ENCODE measurements at regions not wholly inside any gene's neighbourhood (a gene's known extent, or its start where the extent isn't known, plus 50 kb on each side); places are given as distances from the start of the nearest gene placed in this dataset.
"Not testable (repeated sequence)": the region's sequence is repeated elsewhere in the genome, so short reads cannot be mapped to it uniquely, and the experiment has no call there.

GRCh38 chr3:78507196-78507984 is 1260.4 kb downstream of the ROBO1 start:
- Mint-ChIP-seq H3K4me1 (peaks cover 7% of the 10 kb centered on the region), H3K9me3 (peaks cover 3% of the 10 kb centered on the region), H3K4me3 (no peak overlapping the region), H3K27me3 (ENCODE audit: low read depth) (peaks cover 12% of the 10 kb centered on the region), H3K36me3 (ENCODE audit: low read depth) (no peaks in the 10 kb centered on the region), H3K27ac (ENCODE audit: unreplicated experiment) (peak overlapping the region; percentile 0)
- DNase-seq (ENCODE audit: low read depth, low spot score) = no peak
- no peak for TF ChIP-seq CTCF (conservative IDR thresholded peaks at IDR 0.05)

- TF ChIP-seq CTCF (conservative IDR thresholded peaks at IDR 0.05) = no peak
- H3K4me3 Mint-ChIP-seq = no peak overlapping the region
Observed at GRCh38 chr3:78511840-78512239, 1256.0 kb downstream of the ROBO1 start.

GRCh38 chr3:78512786-78513185 is 1255.0 kb downstream of the ROBO1 start:
- H3K4me3 Mint-ChIP-seq; H3K4me1 Mint-ChIP-seq; H3K9me3 Mint-ChIP-seq; H3K36me3 Mint-ChIP-seq (ENCODE audit: low read depth); H3K27ac Mint-ChIP-seq (ENCODE audit: unreplicated experiment); DNase-seq (ENCODE audit: low read depth, low spot score): not testable (repeated sequence)
- H3K27me3 Mint-ChIP-seq (ENCODE audit: low read depth) = peaks cover 44% of the 10 kb centered on the region

More at GRCh38 chr3:78511840-78512239, 1256.0 kb downstream of the ROBO1 start:
- DNase-seq (ENCODE audit: low read depth, low spot score) = no peak
- Mint-ChIP-seq H3K4me1 (peaks cover 6% of the 10 kb centered on the region), H3K36me3 (ENCODE audit: low read depth) (no peaks in the 10 kb centered on the region), H3K27me3 (ENCODE audit: low read depth) (peaks cover 41% of the 10 kb centered on the region), H3K9me3 (peaks cover 3% of the 10 kb centered on the region), H3K27ac (ENCODE audit: unreplicated experiment) (no peak overlapping the region)

- Mint-ChIP-seq H3K27me3 (ENCODE audit: low read depth) (peaks cover 59% of the 10 kb centered on the region), H3K4me3 (no peak overlapping the region), H3K27ac (ENCODE audit: unreplicated experiment) (no peak overlapping the region), H3K4me1 (peaks cover 11% of the 10 kb centered on the region), H3K36me3 (ENCODE audit: low read depth) (no peaks in the 10 kb centered on the region), H3K9me3 (peaks cover 3% of the 10 kb centered on the region)
- TF ChIP-seq CTCF (conservative IDR thresholded peaks at IDR 0.05) = no peak
- DNase-seq (ENCODE audit: low read depth, low spot score) = no peak
Observed at GRCh38 chr3:78516437-78516836, 1251.4 kb downstream of the ROBO1 start.

GRCh38 chr3:78516937-78517336 is 1250.9 kb downstream of the ROBO1 start:
- DNase-seq (ENCODE audit: low read depth, low spot score) = no peak
- Mint-ChIP-seq H3K9me3 (peaks cover 3% of the 10 kb centered on the region), H3K4me1 (peaks cover 11% of the 10 kb centered on the region), H3K4me3 (no peak overlapping the region), H3K27me3 (ENCODE audit: low read depth) (peaks cover 55% of the 10 kb centered on the region), H3K27ac (ENCODE audit: unreplicated experiment) (no peak overlapping the region), H3K36me3 (ENCODE audit: low read depth) (no peaks in the 10 kb centered on the region)
- no peak for TF ChIP-seq CTCF (conservative IDR thresholded peaks at IDR 0.05)

GRCh38 chr3:78517965-78518364 is 1249.8 kb downstream of the ROBO1 start:
- no peak for TF ChIP-seq CTCF (conservative IDR thresholded peaks at IDR 0.05)
- no peak for DNase-seq (ENCODE audit: low read depth, low spot score)
- no peaks in the 10 kb centered on the region for H3K36me3 Mint-ChIP-seq (ENCODE audit: low read depth)
- H3K27me3 Mint-ChIP-seq (ENCODE audit: low read depth) = peaks cover 51% of the 10 kb centered on the region
- H3K27ac Mint-ChIP-seq (ENCODE audit: unreplicated experiment) = no peak overlapping the region
- no peak overlapping the region for H3K4me3 Mint-ChIP-seq
- H3K9me3 Mint-ChIP-seq = no peaks in the 10 kb centered on the region
- peaks cover 11% of the 10 kb centered on the region for H3K4me1 Mint-ChIP-seq

Measured in neural crest cell (in vitro differentiated cells).